ENCODE measurements at regions not wholly inside any gene's neighbourhood (a gene's known extent, or its start where the extent isn't known, plus 50 kb on each side); places are given as distances from the start of the nearest gene placed in this dataset.

DNA sequence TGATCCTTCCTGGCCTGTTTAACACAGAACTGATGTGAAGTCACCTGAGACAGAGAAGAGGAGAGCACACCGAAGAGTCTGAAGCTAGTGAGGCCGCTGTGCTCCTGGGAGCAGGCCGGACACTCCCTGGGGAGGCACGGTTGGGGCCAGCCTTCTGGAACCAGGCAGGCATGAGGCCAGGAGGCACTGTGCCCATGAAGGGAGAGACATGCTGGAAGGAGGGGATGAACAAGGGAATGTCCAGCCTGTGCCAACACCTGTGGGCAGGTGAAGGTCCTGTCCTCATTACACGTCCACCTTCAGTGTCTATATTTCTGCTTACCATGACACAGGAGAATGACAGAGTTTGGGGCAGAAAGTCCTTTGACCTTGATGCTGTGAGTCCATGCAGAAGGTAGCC lies 183.8 kb upstream of the S1PR3 start:
- H3K4me3 ChIP-seq (ENCODE audit: low read depth, low read length, poor library complexity, severe bottlenecking), result no peak overlapping the region
- no peaks in the 10 kb centered on the region for H4K20me1 ChIP-seq (ENCODE audit: insufficient read depth, low read length)
- peaks cover 10% of the 10 kb centered on the region for H3K4me1 ChIP-seq (ENCODE audit: insufficient read depth, low read length, poor library complexity, severe bottlenecking)
- H3K4me2 ChIP-seq (ENCODE audit: low read length), result no peak overlapping the region
- H3K36me3 ChIP-seq (ENCODE audit: insufficient read depth, low read length), result no peaks in the 10 kb centered on the region
- H3K79me2 ChIP-seq (ENCODE audit: insufficient read depth, low read depth, low read length), result no peaks in the 10 kb centered on the region
- POLR2A ChIA-PET, result no interaction called here
- intact Hi-C loops (cut with micrococcal nuclease; ENCODE audit: unreplicated experiment), result no loop called here
- DNase-seq (ENCODE audit: low spot score), result no peak
- H3K9me3 ChIP-seq (ENCODE audit: low read length), result no peaks in the 10 kb centered on the region
- CTCF ChIA-PET (ENCODE audit: unreplicated experiment), result no interaction called here
- no TSS peak for BruUV-seq (replicated peaks)
- TF ChIP-seq, protein P1, sequence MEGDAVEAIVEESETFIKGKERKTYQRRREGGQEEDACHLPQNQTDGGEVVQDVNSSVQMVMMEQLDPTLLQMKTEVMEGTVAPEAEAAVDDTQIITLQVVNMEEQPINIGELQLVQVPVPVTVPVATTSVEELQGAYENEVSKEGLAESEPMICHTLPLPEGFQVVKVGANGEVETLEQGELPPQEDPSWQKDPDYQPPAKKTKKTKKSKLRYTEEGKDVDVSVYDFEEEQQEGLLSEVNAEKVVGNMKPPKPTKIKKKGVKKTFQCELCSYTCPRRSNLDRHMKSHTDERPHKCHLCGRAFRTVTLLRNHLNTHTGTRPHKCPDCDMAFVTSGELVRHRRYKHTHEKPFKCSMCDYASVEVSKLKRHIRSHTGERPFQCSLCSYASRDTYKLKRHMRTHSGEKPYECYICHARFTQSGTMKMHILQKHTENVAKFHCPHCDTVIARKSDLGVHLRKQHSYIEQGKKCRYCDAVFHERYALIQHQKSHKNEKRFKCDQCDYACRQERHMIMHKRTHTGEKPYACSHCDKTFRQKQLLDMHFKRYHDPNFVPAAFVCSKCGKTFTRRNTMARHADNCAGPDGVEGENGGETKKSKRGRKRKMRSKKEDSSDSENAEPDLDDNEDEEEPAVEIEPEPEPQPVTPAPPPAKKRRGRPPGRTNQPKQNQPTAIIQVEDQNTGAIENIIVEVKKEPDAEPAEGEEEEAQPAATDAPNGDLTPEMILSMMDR (conservative IDR thresholded peaks at IDR 0.05; ENCODE audit: low read length), result no peak
- no peaks in the 10 kb centered on the region for H3K9me2 ChIP-seq (ENCODE audit: insufficient read depth, low read length)
- no peak overlapping the region for H2AFZ ChIP-seq (ENCODE audit: low read length)
- H3K27ac ChIP-seq (ENCODE audit: low read depth, low read length, poor library complexity, severe bottlenecking), result no peak overlapping the region

- Histone ChIP-seq H3K4me1 (ENCODE audit: insufficient read depth, low read length, poor library complexity, severe bottlenecking) (peaks cover 10% of the 10 kb centered on the region), H3K9me2 (ENCODE audit: insufficient read depth, low read length) (no peaks in the 10 kb centered on the region), H3K27ac (ENCODE audit: low read depth, low read length, poor library complexity, severe bottlenecking) (no peak overlapping the region), H3K4me2 (ENCODE audit: low read length) (no peak overlapping the region), H3K9me3 (ENCODE audit: low read length) (no peaks in the 10 kb centered on the region), H3K79me2 (ENCODE audit: insufficient read depth, low read depth, low read length) (no peaks in the 10 kb centered on the region), H2AFZ (ENCODE audit: low read length) (no peak overlapping the region), H3K4me3 (ENCODE audit: low read depth, low read length, poor library complexity, severe bottlenecking) (no peak overlapping the region), H4K20me1 (ENCODE audit: insufficient read depth, low read length) (no peaks in the 10 kb centered on the region), H3K36me3 (ENCODE audit: insufficient read depth, low read length) (no peaks in the 10 kb centered on the region)
- intact Hi-C loops (cut with micrococcal nuclease; ENCODE audit: unreplicated experiment), result no loop called here
- no peak for DNase-seq (ENCODE audit: low spot score)
- POLR2A ChIA-PET, result no interaction called here
- no peak for TF ChIP-seq EZH2phosphoT487 (IDR thresholded peaks at IDR 0.05; ENCODE audit: borderline replicate concordance, low read depth, low read length)
- TF ChIP-seq, protein P1 (conservative IDR thresholded peaks at IDR 0.05; ENCODE audit: low read length), result no peak
- CTCF ChIA-PET (ENCODE audit: unreplicated experiment), result no interaction called here
- BruUV-seq (replicated peaks), result no TSS peak
These were observed 183.1 kb upstream of the S1PR3 start for GRCh38 chr9:88808019-88808656.

DNA sequence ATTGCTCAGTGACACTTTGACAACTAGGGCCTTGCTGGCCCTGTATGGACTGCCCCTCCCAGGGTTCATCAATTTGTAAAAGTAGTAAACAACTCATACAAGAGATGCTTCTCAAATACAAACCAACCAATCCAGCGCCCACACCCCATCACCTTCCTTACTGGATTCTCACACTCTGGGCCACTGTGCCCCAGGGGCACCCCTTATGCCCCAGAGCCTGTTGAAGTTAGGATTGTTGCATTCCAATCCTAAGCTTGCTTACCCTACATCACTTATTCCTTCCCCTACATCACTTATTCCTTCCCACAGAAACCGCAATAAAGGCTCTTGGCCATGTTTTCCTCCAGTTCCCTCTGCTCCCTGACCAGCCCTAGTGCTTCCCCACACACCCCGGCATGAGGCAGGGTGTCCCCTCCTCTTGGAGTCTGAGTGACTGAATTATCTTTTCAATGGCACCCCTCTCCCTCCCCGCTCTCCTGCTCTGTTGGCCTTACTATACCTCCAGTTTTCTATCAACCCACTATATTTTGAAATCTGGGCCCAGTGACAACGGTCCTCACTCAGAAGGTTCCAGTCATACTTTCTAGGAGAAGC lies 182.4 kb upstream of the S1PR3 start:
- no TSS peak for BruUV-seq (replicated peaks)
- peaks cover 5% of the 10 kb centered on the region for H3K4me1 ChIP-seq (ENCODE audit: insufficient read depth, low read length, poor library complexity, severe bottlenecking)
- H3K9me2 ChIP-seq (ENCODE audit: insufficient read depth, low read length), result no peaks in the 10 kb centered on the region
- no peaks in the 10 kb centered on the region for H3K36me3 ChIP-seq (ENCODE audit: insufficient read depth, low read length)
- ChIA-PET CTCF (ENCODE audit: unreplicated experiment) (no interaction called here), POLR2A (no interaction called here)
- H3K4me3 ChIP-seq (ENCODE audit: low read depth, low read length, poor library complexity, severe bottlenecking), result no peak overlapping the region
- intact Hi-C loops (cut with micrococcal nuclease; ENCODE audit: unreplicated experiment), result no loop called here
- no peaks in the 10 kb centered on the region for H3K9me3 ChIP-seq (ENCODE audit: low read length)
- H3K27ac ChIP-seq (ENCODE audit: low read depth, low read length, poor library complexity, severe bottlenecking), result no peak overlapping the region
- H3K79me2 ChIP-seq (ENCODE audit: insufficient read depth, low read depth, low read length), result no peaks in the 10 kb centered on the region
- no peak overlapping the region for H2AFZ ChIP-seq (ENCODE audit: low read length)
- TF ChIP-seq, protein P1 (conservative IDR thresholded peaks at IDR 0.05; ENCODE audit: low read length), result no peak
- TF ChIP-seq EZH2phosphoT487 (IDR thresholded peaks at IDR 0.05; ENCODE audit: borderline replicate concordance, low read depth, low read length), result no peak
- H4K20me1 ChIP-seq (ENCODE audit: insufficient read depth, low read length), result no peaks in the 10 kb centered on the region
- H3K4me2 ChIP-seq (ENCODE audit: low read length), result no peak overlapping the region
- no peak for DNase-seq (ENCODE audit: low spot score)

All from OCI-LY7 (cell line).